ENCODE measurements at regions not wholly inside any gene's neighbourhood (a gene's known extent, or its start where the extent isn't known, plus 50 kb on each side); places are given as distances from the start of the nearest gene placed in this dataset.

DNA sequence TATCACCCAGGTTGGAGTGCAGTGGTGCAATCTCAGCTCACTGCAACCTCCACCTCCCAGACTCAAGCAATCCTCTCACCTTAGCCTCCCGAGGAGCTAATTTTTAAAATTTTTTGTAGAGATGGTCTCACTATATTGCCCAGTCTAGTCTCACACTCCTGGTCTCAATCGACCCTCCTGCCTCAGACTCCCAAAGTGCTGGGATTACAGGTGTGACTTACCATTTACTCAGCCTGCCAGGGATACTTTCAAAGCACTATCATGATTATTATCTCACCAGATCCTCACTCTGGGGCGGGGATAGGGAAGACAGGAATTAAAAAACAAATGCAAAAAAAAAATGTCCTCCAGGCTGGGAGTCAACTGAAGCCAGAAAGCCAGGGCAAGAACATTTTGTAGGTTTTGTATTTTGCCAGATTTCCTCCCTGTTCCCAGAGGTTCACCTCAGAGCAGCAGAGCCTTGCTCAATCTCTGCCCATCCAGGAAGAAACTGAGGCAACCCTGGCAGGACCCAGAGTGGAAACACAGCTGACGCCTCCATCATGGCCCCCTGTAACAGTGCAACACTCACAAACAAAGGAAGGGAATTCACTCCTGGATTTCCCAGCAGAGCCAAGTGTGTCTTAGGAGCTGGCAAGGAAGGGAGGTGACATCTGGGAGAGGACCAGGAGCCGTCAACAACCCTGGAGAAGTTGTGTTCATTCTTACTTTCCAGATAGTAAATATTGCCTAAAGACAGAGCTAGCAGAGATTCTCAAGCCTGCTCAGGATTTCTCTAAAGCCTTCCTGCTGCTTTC, 73.9 kb downstream of the IRF2BPL start:
- Histone ChIP-seq H3K36me3 (no peaks in the 10 kb centered on the region), H3K4me3 (no peak overlapping the region), H3K27me3 (no peaks in the 10 kb centered on the region), H3K27ac (peak overlapping the region; percentile 89 to 98 (median 94)), H3K4me1 (peaks cover 28 to 59% (median 49%) of the 10 kb centered on the region in 4 donors), H3K9me3 (no peaks in the 10 kb centered on the region)
- no peak for DNase-seq
- WGBS, 2 donors (ENCODE audit: low coverage in 1 of 2): 77% methylated on average over 5 of the region's 5 CpGs; no CpG with 5 or more reads in 1 of the 2 donors
- in situ Hi-C loops (cut with MboI; ENCODE audit: low pct_ligation_motif_present in 1 of 4, low pct_unique_long_range_greater_than_20kb in 1 of 4, low sequenced_read_pairs in 3 of 4): loop anchor here in 1 of 4 donors (10.0 kb wide), 1 partner anchor 50 kb away; no protein-coding TSS in a partner anchor
- no peak for TF ChIP-seq POLR2AphosphoS5 (IDR thresholded peaks at IDR 0.05)
- TF ChIP-seq EP300 (IDR thresholded peaks at IDR 0.05; ENCODE audit: low read depth): no peak
- TF ChIP-seq POLR2A (IDR thresholded peaks at IDR 0.05): no peak
- TF ChIP-seq, protein P1, sequence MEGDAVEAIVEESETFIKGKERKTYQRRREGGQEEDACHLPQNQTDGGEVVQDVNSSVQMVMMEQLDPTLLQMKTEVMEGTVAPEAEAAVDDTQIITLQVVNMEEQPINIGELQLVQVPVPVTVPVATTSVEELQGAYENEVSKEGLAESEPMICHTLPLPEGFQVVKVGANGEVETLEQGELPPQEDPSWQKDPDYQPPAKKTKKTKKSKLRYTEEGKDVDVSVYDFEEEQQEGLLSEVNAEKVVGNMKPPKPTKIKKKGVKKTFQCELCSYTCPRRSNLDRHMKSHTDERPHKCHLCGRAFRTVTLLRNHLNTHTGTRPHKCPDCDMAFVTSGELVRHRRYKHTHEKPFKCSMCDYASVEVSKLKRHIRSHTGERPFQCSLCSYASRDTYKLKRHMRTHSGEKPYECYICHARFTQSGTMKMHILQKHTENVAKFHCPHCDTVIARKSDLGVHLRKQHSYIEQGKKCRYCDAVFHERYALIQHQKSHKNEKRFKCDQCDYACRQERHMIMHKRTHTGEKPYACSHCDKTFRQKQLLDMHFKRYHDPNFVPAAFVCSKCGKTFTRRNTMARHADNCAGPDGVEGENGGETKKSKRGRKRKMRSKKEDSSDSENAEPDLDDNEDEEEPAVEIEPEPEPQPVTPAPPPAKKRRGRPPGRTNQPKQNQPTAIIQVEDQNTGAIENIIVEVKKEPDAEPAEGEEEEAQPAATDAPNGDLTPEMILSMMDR (IDR thresholded peaks at IDR 0.05): no peak
- intact Hi-C loops (cut with DNase I; ENCODE audit: low total_unique reads): loop anchor here (5.0 kb wide), 2 partner anchors 68 to 88 kb away; no protein-coding TSS in a partner anchor

DNA sequence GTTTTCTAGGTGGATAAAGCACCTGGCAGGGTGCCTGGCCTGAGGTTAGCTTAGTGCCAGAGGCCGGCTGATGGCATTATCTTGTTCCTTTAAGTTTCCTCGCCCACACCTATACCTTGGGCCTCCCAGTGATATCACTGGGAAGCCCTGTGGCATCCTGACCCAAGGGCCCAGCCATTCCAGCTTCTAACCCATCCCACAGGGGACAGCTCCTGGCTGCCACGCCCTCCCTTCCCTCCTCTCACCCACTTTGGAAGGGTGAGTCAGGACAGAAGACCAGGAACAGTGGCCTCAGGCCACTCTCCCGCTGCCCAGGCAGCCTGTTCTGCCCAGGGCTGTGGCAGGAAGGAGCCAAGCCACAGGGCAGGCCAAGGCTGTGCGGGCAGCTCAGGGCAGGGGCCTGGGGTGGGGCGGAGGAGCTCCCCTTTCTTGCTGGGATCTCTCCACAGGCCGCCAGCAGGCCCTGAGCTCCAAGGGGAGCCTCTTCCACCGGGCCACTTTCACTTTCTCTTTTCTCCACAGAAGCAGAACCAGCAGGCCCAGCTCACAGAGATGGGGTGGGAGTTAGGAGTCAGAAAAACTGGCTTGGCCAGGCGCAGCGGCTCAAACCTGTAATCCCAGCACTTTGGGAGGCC, 75.1 kb downstream of the IRF2BPL start:
- H3K36me3 ChIP-seq: no peaks in the 10 kb centered on the region
- peak overlapping the region in 2 of 4 donors; percentile 13 to 40 for H3K4me3 ChIP-seq
- H3K27ac ChIP-seq: peak overlapping the region; percentile 89 to 98 (median 94)
- peaks cover 28 to 56% (median 51%) of the 10 kb centered on the region in 4 donors for H3K4me1 ChIP-seq
- H3K27me3 ChIP-seq: no peaks in the 10 kb centered on the region
- 18% methylated on average over 10 of the region's 10 CpGs; no CpG with 5 or more reads in 1 of the 2 donors for WGBS, 2 donors (ENCODE audit: low coverage in 1 of 2)
- intact Hi-C loops (cut with DNase I; ENCODE audit: low total_unique reads): no loop called here
- H3K9me3 ChIP-seq: no peaks in the 10 kb centered on the region
- TF ChIP-seq POLR2AphosphoS5 (IDR thresholded peaks at IDR 0.05): peak in 2 of 3 donors; percentile 39 to 56
- TF ChIP-seq, protein P1 (IDR thresholded peaks at IDR 0.05): no peak
- TF ChIP-seq EP300 (IDR thresholded peaks at IDR 0.05; ENCODE audit: low read depth): no peak
- peak; percentile 47 for TF ChIP-seq POLR2A (IDR thresholded peaks at IDR 0.05)
- peak; percentile 71 for DNase-seq
- in situ Hi-C loops (cut with MboI; ENCODE audit: low pct_ligation_motif_present in 1 of 4, low pct_unique_long_range_greater_than_20kb in 1 of 4, low sequenced_read_pairs in 3 of 4): loop anchor here in 1 of 4 donors (10.0 kb wide), 1 partner anchor 51 kb away; no protein-coding TSS in a partner anchor

DNA sequence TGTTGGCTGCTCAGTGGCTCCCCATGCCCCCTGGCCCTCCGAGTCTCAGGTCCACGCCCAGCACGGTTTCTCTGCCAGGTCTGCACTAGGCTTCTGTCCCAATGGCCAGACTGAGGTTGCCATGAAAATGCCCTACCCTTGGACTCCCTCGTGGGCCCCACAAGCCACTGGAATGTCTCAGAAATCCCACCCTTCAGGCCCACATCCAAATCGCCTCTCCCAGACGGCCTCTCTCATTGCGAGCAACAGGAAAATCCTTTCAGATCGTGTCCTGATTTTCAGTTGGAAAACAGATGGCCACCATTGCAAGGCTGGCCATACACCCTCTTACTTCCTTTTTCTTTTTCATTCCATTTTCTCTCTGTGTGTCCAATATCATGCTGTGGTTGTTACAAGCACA, 77.3 kb downstream of the IRF2BPL start:
- in situ Hi-C loops (cut with MboI; ENCODE audit: low pct_ligation_motif_present in 1 of 4, low pct_unique_long_range_greater_than_20kb in 1 of 4, low sequenced_read_pairs in 3 of 4): loop anchor here in 1 of 4 donors (10.0 kb wide), 1 partner anchor 54 kb away; no protein-coding TSS in a partner anchor
- intact Hi-C loops (cut with DNase I; ENCODE audit: low total_unique reads): no loop called here
- Histone ChIP-seq H3K27ac (peak overlapping the region; percentile 24 to 52 (median 36)), H3K9me3 (no peaks in the 10 kb centered on the region), H3K27me3 (no peaks in the 10 kb centered on the region), H3K4me1 (peaks cover 31 to 56% (median 55%) of the 10 kb centered on the region in 4 donors), H3K4me3 (no peak overlapping the region), H3K36me3 (no peaks in the 10 kb centered on the region)
- 74 to 87% methylated on average over 4 to 8 of the region's 8 CpGs for WGBS, 2 donors (ENCODE audit: low coverage in 1 of 2)
- TF ChIP-seq EP300 (IDR thresholded peaks at IDR 0.05; ENCODE audit: low read depth) (no peak), POLR2A (IDR thresholded peaks at IDR 0.05) (no peak), POLR2AphosphoS5 (IDR thresholded peaks at IDR 0.05) (no peak)
- TF ChIP-seq, protein P1 (IDR thresholded peaks at IDR 0.05): no peak
- DNase-seq: no peak

Measured in transverse colon (tissue), 4 donors.